DMS79 treated with DMSO at 0.1 percent for 48 hours (cell line): ENCODE measurements at regions not wholly inside any gene's neighbourhood (a gene's known extent, or its start where the extent isn't known, plus 50 kb on each side); places are given as distances from the start of the nearest gene placed in this dataset.

ENCODE experiments used
- DNase-seq: peaks from one replicate; lab custom pipeline; 2025; lab: John Stamatoyannopoulos, UW

DNA sequence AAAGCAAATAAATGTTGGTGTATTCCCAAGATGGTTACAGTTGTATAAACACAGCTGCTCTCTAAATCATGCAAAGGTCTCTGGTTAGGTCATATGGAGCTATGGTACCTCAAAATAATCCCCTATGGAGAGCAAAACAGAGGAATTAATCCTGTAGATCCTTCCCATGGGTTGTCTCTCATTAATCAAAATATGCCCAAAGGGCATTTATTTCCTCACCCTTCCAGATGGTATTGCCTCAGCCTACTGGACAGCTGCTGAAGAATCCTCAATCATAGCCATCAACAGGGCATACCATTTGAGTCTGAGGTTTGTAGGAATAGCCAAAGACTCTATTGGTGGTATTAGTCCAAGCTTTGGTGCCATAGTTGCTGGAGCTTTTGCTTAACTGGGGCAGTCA lies 360.9 kb downstream of the RPL10L start:
- DNase-seq, result no peak

DNA sequence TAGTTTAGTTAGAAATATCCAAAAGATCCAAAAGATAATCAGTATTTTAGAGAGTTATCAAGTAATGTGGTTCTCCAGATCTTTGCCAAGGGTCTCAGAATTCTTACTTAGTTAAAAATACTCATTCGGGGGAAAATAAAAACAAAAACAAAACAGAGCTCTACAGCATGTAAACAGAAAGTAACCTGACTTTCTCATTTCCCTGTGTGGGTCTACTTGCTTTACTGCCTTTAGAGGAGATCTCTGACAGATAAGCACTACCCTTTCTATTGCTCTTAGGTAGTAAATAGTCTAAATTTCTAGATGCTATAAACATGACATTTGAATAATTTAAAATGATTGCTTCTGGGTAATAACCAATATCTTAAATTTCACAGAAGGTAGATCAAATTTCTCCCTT lies 371.8 kb downstream of the RPL10L start:
- DNase-seq, result no peak

DNA sequence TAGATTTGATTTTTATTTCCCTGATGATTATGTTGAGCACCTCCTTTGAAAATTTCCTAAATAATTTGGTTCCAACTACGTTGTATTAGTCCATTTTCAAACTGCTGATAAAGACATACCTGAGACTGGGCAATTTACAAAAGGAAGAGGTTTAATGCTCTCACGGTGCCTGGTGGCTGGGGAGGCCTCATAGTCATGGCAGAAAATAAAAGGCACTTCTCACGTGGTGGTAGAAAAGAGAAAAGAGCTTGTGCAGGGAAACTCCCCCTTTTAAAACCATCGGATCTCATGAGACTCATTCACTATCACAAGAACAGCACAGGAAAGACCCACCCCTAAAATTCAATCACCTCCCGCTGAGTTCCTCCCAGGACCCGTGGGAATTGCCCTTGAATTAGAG lies 372.3 kb downstream of the RPL10L start:
- no peak for DNase-seq

DNA sequence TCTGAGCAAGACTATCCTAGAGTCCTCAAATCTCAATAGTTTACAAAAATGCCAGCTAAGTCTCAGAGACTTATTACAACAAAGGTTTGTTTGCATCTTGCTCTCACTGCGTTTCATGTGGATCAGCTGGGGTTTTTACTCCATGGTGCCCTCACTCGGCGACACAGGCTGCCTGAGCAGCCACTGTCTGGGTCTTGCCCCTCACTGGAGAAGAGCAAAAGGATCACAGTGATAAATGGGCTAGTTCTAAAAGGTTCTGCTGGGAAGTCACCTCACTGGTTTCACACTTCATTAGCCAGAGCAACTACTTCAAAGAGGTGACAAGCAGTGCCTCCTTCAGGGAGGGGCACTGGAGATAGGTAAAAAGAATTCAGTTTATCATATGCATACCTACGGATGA lies 392.0 kb downstream of the RPL10L start:
- no peak for DNase-seq

DNA sequence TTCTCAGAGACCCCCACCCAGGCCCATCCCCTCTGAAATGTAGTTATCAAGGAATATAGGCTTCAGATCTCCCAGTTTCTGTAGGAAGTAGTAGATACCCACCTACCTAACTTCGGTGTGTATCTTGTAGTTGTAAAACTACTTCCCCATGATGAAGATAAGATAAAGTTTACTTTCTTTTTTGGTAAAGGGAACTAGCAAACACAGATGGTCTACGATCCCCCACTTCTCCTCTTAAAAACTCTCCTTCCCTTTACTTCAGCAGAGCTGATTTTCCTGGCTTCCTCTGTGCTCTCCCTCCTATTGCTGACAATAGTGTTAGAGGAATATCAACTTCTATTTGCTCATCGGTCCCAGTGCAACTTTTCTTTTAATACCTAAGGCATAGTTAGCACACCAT lies 395.2 kb downstream of the RPL10L start:
- no peak for DNase-seq

DNA sequence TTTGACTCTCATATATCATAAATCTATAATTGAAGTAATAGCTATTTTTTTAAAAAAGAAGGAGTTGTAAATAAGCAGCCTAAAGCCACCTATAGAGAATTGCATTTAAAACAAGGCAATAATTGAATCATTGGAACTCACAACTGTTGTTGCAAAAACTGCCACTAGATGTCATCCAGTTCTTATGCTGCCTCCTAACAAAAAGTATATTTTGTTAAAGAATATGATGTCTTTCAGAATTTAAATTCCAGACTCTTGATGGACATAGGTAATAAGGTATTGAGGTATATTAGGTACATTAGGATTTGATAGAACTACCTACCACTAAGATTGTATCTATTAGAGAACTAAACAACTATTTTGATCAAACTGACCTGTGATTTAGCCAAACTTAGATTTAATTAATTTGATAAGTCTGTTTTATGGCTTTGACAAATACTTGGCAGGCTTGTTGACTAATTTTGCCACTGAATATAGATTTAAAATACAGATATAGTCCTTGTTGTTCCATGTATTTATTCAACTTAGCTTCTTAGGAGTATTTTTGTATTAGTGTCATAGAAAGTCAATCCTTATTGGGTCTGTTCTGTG lies 401.4 kb downstream of the RPL10L start:
- no peak for DNase-seq

DNA sequence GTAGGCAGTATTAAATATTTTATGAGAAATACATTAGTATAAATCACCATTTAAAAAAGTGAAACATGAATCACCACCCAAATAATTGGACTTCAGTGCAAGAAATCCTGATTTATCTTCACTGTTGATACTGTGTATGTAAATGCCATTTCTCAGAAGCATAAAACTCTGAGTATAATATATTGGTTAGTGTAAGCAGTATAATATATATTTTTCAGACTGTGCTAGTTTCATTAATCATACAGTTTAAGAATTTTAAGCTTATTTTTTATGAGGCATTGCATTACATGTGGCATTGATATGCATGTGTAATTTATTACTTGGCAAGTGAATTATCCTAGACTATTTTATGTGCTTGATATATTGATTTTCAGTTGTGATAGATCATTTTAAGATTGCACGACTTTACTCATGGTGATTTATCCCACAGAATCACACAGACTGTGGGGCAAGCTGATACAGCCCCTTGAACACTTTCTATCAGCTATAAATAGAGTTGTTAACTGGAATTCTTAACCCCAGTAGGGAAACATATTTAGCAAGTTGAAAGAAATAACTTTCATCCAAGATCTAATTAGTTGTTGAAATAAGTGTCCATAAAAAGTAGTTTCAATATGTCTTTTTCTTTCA lies 403.5 kb downstream of the RPL10L start:
- no peak for DNase-seq

DNA sequence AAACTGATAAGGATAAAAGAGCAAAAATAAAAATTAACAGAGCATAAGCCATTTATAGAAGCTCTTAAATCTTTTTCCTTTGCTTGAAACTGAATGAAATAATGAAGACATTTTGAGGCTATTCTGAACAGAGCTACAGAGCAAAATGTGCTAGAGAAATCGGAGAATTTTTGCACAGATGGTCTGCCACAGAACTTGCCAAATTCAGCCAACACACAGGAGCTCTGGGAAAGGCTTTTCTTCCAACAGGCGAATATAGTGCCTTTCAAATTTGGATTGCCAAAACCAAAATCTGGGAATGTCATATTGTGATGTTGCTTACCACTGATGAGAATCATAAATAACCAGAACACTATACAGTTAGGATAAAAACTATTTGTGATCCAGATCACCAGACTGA lies 406.3 kb downstream of the RPL10L start:
- DNase-seq, result no peak

DNA sequence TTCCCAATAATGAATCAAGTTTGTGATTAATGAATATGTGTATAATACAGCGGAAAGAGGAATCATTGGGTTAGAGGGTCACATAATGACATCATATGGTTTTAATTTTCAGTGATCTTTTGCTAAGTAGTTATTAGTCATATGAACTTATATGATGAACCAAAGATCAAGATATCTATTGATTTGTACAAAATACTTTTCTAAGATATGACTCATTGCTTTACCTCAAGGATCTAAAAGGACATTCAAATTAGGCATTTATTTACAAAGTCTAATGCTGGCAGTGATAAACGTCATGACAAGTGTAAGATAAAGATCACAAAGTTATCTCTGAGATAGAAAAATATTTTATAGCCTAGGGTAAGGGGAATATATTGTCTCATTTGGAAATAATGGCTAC lies 417.8 kb downstream of the RPL10L start:
- no peak for DNase-seq

DNA sequence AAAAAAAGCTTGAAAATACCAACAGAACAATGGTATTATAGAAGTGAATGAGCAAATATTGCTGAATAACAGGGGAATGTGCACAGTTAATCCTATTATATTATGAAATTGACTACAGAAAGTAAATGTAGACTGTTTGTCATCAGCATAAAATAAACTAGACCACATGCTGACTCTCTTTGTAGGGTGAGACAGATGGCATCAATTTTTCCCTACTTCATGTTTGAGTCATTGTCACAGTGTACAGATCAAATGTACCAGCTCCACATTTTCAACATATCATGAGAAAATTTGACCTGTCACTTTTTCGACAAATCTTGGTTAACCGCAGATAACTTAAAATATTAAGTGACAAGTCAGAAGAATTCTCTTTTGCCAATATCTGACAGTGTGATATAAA lies 421.0 kb downstream of the RPL10L start:
- no peak for DNase-seq

DNA sequence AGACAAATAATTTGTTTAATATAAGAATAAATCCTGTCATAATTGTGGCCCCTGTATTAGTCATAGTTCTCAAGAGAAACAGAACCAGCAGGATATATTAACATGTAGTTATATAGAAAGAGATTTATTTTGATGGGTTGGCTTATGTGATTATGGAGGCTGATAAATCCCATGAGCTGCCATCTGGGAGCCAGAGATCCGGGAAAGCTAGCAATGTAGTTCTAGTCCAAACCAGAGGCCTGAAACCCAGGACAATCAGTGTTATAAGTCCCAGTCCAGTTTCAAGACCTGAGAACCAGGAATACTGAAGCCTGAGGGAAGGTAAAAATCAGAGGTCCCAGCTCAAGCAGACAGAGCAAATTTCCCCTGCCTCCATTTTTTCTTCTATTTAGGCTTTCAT lies 435.8 kb downstream of the RPL10L start:
- DNase-seq, result no peak

DNA sequence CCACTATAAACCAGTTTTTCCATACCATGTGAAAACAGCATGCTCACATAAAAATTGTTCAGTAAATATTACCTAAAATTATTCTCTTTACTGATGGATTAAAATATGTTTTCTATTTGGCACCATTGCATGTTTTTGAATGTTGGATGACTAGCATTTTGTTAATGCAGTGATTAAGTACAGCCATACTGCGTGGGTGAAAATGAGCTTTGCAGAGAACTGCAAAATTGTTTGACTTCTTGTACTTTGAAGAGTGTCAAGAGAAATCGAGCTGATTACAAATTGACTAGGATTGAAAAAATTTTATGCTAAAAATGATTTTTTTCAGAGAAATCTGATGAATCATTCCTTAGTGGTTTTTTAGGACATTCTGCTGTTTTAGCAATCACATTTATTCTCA lies 452.9 kb downstream of the RPL10L start:
- DNase-seq, result no peak

DNA sequence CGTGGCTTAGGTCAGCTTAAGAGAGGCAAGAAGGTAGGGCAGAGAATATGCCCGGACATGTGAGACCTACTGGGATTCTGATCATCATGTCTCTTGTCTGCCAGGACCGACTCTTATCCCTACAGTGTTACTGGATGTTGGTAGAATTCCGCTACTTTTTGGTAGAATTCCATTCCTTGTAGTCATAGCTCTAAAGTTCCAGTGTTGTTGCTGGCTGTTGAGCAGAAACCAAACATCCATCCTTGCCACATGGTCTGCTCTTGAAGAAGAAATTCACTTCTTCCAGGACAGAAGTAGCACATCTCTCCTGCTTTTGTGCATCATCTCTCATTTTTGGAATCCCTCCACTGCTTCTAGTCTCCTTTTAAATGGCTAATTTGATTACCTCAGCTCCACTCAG lies 453.7 kb downstream of the RPL10L start:
- DNase-seq, result no peak
